Adrenal gland (tissue), 9 donors: ENCODE measurements at regions not wholly inside any gene's neighbourhood (a gene's known extent, or its start where the extent isn't known, plus 50 kb on each side); places are given as distances from the start of the nearest gene placed in this dataset.

Source experiments
- DNase-seq, 7 donors: peaks; one replicate each; pipeline ENCODE4 v3.0.0-alpha.2; 2019 to 2020
- H3K27ac ChIP-seq, 5 donors: fragments of 200-600 bp; sonication (generic) in 4 of 5; 1 replicate in 3 of 5; 2 replicates in 2 of 5; pipeline versions ENCODE4 v1.5.1 to v1.8.0; 2016 to 2020; ENCODE audit warnings: mild to moderate bottlenecking in 1 of 5
- H3K27me3 ChIP-seq: fragments of 200-600 bp; 2 replicates; pipeline ENCODE4 v1.8.0; 2021
- H3K36me3 ChIP-seq, 2 donors: fragments of 200-600 bp; replicated peaks in 1 of 2; 1 replicate in 1 of 2; 2 replicates in 1 of 2; pipeline versions ENCODE4 v1.5.1 to v1.8.0; 2018 to 2022
- H3K4me1 ChIP-seq, 2 donors: fragments of 200-600 bp; replicated peaks in 1 of 2; 1 replicate in 1 of 2; 2 replicates in 1 of 2; pipeline versions ENCODE4 v1.5.1 to v1.8.0; 2018 to 2021
- H3K4me3 ChIP-seq, 4 donors: fragments of 200-600 bp; sonication (generic) in 3 of 4; one replicate each; pipeline ENCODE4 v1.5.1; 2016 to 2018
- H3K9me3 ChIP-seq, 3 donors: fragments of 200-600 bp; sonication (generic) in 1 of 3; replicated peaks in 1 of 3; 1 replicate in 2 of 3; 2 replicates in 1 of 3; pipeline versions ENCODE4 v1.5.1 to v1.8.0; 2016 to 2021
- CTCF ChIP-seq, 6 experiments: fragments of 450-650 bp in 4 of 6; fragments of 200-600 bp in 2 of 6; sonication (generic) in 1 of 6; IDR thresholded peaks; 1 replicate in 5 of 6; 2 replicates in 1 of 6; pipeline versions ENCODE4 v1.5.1 to v1.8.0; 2016 to 2021; ENCODE audit warnings: antibody characterized with exemption in 6 of 6, mild to moderate bottlenecking in 2 of 6, moderate library complexity in 1 of 6
- POLR2A ChIP-seq, 2 donors: fragments of 450-650 bp; IDR thresholded peaks; one replicate each; pipeline ENCODE4 v1.6.1; 2017; ENCODE audit warnings: antibody characterized with exemption in 2 of 2, mild to moderate bottlenecking in 2 of 2, moderate library complexity in 1 of 2
- WGBS, 4 donors: extraction: QIAGEN DNeasy Blood & Tissue Kit in 2 of 4; methylation state at CpG; one replicate each; pipeline versions ENCODE4 v1.1.5 to v1.1.7; 2013 to 2017; 5-methylcytosine and 5-hydroxymethylcytosine counted together
- intact Hi-C, 2 donors: fragments of 100-400 bp; cut with DNase I; formaldehyde crosslinking; loops; one replicate each; pipeline versions ENCODE4 v1.14.1 to v1.15.0; 2022 to 2023
- donor health status: healthy with polysubstance abuse.
- donor health status: Bipolar disorder and iron deficiency.
- donor health status: DM: yes; HTN: yes; CAD: no.
- donor health status: DM: no; HTN: no; CAD: no.
- donor health status: DM: no; HTN: no; CAD: no.

GRCh38 chr15:100821327-100821726 lies 58.3 kb upstream of the ALDH1A3 start:
- Histone ChIP-seq H3K9me3 (no peaks in the 10 kb centered on the region), H3K36me3 (no peaks in the 10 kb centered on the region), H3K27me3 (no peaks in the 10 kb centered on the region), H3K4me3 (no peak overlapping the region), H3K4me1 (no peaks in the 10 kb centered on the region), H3K27ac (no peak overlapping the region)
- intact Hi-C loops, result no loop called here
- DNase-seq, result no peak
- TF ChIP-seq POLR2A (IDR thresholded peaks at IDR 0.05) (no peak), CTCF (IDR thresholded peaks at IDR 0.05) (no peak)

- H3K36me3 ChIP-seq, result no peaks in the 10 kb centered on the region
- H3K27ac ChIP-seq, result no peak overlapping the region
- no peaks in the 10 kb centered on the region for H3K9me3 ChIP-seq
- DNase-seq, result no peak
- TF ChIP-seq POLR2A (IDR thresholded peaks at IDR 0.05) (no peak), CTCF (IDR thresholded peaks at IDR 0.05) (no peak)
- H3K4me3 ChIP-seq, result no peak overlapping the region
- 41 to 53% (median 51%) methylated on average over 5 of the region's 5 CpGs for WGBS, 4 donors
- no peaks in the 10 kb centered on the region for H3K27me3 ChIP-seq
- H3K4me1 ChIP-seq, result no peaks in the 10 kb centered on the region
- intact Hi-C loops, result no loop called here
Measured at GRCh38 chr15:100824211-100824610, 55.4 kb upstream of the ALDH1A3 start.

GRCh38 chr15:100829457-100829856 lies 50.2 kb upstream of the ALDH1A3 start:
- H3K36me3 ChIP-seq, result no peaks in the 10 kb centered on the region
- H3K9me3 ChIP-seq, result no peaks in the 10 kb centered on the region
- no peaks in the 10 kb centered on the region for H3K4me1 ChIP-seq
- no peak overlapping the region for H3K27ac ChIP-seq
- DNase-seq, result no peak
- TF ChIP-seq POLR2A (IDR thresholded peaks at IDR 0.05) (no peak), CTCF (IDR thresholded peaks at IDR 0.05) (no peak)
- intact Hi-C loops, result no loop called here
- 57 to 80% (median 63%) methylated on average over 1 of the region's 1 CpG for WGBS, 4 donors
- H3K4me3 ChIP-seq, result no peak overlapping the region
- no peaks in the 10 kb centered on the region for H3K27me3 ChIP-seq
